SK-N-SH (cell line): ENCODE measurements at regions not wholly inside any gene's neighbourhood (a gene's known extent, or its start where the extent isn't known, plus 50 kb on each side); places are given as distances from the start of the nearest gene placed in this dataset.

Experiments used
- CTCF ChIP-seq: fragments of 200-600 bp; sonication (generic); IDR thresholded peaks from 2 replicates; pipeline ENCODE4 v1.6.1; 2017; ENCODE audit warnings: antibody characterized with exemption, mild to moderate bottlenecking, moderate library complexity
- EP300 ChIP-seq, 2 experiments: IDR thresholded peaks; 2 replicates each; pipeline versions ENCODE4 v1.4.0 to v1.6.1; 2012; ENCODE audit warnings: borderline replicate concordance in 1 of 2, low read depth in 1 of 2, low read length in 1 of 2
- EZH2phosphoT487 ChIP-seq: fragments of 200-600 bp; sonication (generic); IDR thresholded peaks from 2 replicates; pipeline ENCODE4 v1.6.1; 2017; ENCODE audit warnings: low read depth, mixed run types, mild to moderate bottlenecking, antibody characterized with exemption, moderate library complexity, borderline replicate concordance
- FOSL2 ChIP-seq: IDR thresholded peaks from 2 replicates; pipeline ENCODE4 v1.4.0; 2012; ENCODE audit warnings: low read depth, mild to moderate bottlenecking, moderate library complexity, borderline replicate concordance
- FOXM1 ChIP-seq: IDR thresholded peaks from 2 replicates; pipeline ENCODE4 v1.4.0; 2012; ENCODE audit warnings: low read depth, mild to moderate bottlenecking
- GABPA ChIP-seq: IDR thresholded peaks from 2 replicates; pipeline ENCODE4 v1.4.0; 2012; ENCODE audit warnings: low read depth, mild to moderate bottlenecking
- MXI1 ChIP-seq: IDR thresholded peaks from 2 replicates; pipeline ENCODE4 v1.6.1; 2012; ENCODE audit warnings: mild to moderate bottlenecking, low read depth, low read length, improper control_type of control experiment
- POLR2AphosphoS5 ChIP-seq: IDR thresholded peaks from 2 replicates; pipeline ENCODE4 v1.6.1; 2012; ENCODE audit warnings: low read depth, low read length
- RFX5 ChIP-seq: IDR thresholded peaks from 2 replicates; pipeline ENCODE4 v1.6.1; 2012; ENCODE audit warnings: mild to moderate bottlenecking, improper control_type of control experiment, low read length
- RXRA ChIP-seq: IDR thresholded peaks from 2 replicates; pipeline ENCODE4 v1.4.0; 2012; ENCODE audit warnings: low read depth, mild to moderate bottlenecking, borderline replicate concordance
- SIN3A ChIP-seq: IDR thresholded peaks from 2 replicates; pipeline ENCODE4 v1.6.1; 2012; ENCODE audit warnings: low read depth, mild to moderate bottlenecking, low read length, moderate library complexity, borderline replicate concordance
- USF1 ChIP-seq: IDR thresholded peaks from 2 replicates; pipeline ENCODE4 v1.4.0; 2012; ENCODE audit warnings: low read depth, borderline replicate concordance
- USF2 ChIP-seq: fragments of 150-350 bp; IDR thresholded peaks from 2 replicates; pipeline ENCODE4 v1.6.1; 2017; ENCODE audit warnings: antibody characterized with exemption, low read length, low read depth, borderline replicate concordance
- YY1 ChIP-seq: IDR thresholded peaks from 2 replicates; pipeline ENCODE4 v1.4.0; 2012; ENCODE audit warnings: low read depth, mild to moderate bottlenecking

GRCh38 chr7:12768948-12769347 lies 81.5 kb downstream of the ARL4A start:
- TF ChIP-seq CTCF (no peak), USF2 (no peak), MXI1 (no peak), FOSL2 (no peak), EP300 (IDR thresholded peaks at IDR 0.05; ENCODE audit: borderline replicate concordance in 1 of 2, low read depth in 1 of 2, low read length in 1 of 2) (no peak), YY1 (no peak), RFX5 (no peak), EZH2phosphoT487 (no peak), POLR2AphosphoS5 (no peak), USF1 (no peak), FOXM1 (no peak), RXRA (no peak), GABPA (no peak), SIN3A (no peak)
